ENCODE measurements at regions not wholly inside any gene's neighbourhood (a gene's known extent, or its start where the extent isn't known, plus 50 kb on each side); places are given as distances from the start of the nearest gene placed in this dataset.

- DNase-seq (ENCODE audit: low read depth in 6 of 9, low spot score in 9 of 9), result no peak
- 91% methylated on average over 3 of the region's 3 CpGs for whole genome bisulfite sequencing
- no peak overlapping the region for H3K27ac ChIP-seq (ENCODE audit: low read depth in 1 of 2, low read length in 1 of 2)
Observed at GRCh38 chr17:71208111-71208704, 912.6 kb upstream of the SOX9 start.

GRCh38 chr17:71213936-71214335 lies 906.9 kb upstream of the SOX9 start:
- H3K9me3 ChIP-seq (ENCODE audit: control insufficient read depth in 2 of 2, insufficient read depth in 1 of 2, low read length in 1 of 2), result no peaks in the 10 kb centered on the region
- H3K27me3 ChIP-seq (ENCODE audit: control insufficient read depth in 2 of 2, insufficient read depth in 1 of 2, low read length in 1 of 2), result no peaks in the 10 kb centered on the region
- H3K4me1 ChIP-seq (ENCODE audit: control insufficient read depth in 2 of 2, insufficient read depth in 2 of 2, low read length in 2 of 2), result no peaks in the 10 kb centered on the region
- H3K36me3 ChIP-seq (ENCODE audit: control insufficient read depth in 2 of 2, insufficient read depth in 2 of 2, low read length in 1 of 2), result no peaks in the 10 kb centered on the region
- DNase-seq (ENCODE audit: low read depth in 6 of 9, low spot score in 9 of 9), result no peak
- WGBS, result 96% methylated on average over 1 of the region's 1 CpG
- no peak overlapping the region for H3K4me3 ChIP-seq (ENCODE audit: low read length in 2 of 2)
- no peak overlapping the region for H3K27ac ChIP-seq (ENCODE audit: low read depth in 1 of 2, low read length in 1 of 2)

More at GRCh38 chr17:71208111-71208704, 912.6 kb upstream of the SOX9 start:
- Histone ChIP-seq H3K4me1 (ENCODE audit: control insufficient read depth in 2 of 2, insufficient read depth in 2 of 2, low read length in 2 of 2) (no peaks in the 10 kb centered on the region), H3K36me3 (ENCODE audit: control insufficient read depth in 2 of 2, insufficient read depth in 2 of 2, low read length in 1 of 2) (no peaks in the 10 kb centered on the region), H3K27me3 (ENCODE audit: control insufficient read depth in 2 of 2, insufficient read depth in 1 of 2, low read length in 1 of 2) (no peaks in the 10 kb centered on the region), H3K9me3 (ENCODE audit: control insufficient read depth in 2 of 2, insufficient read depth in 1 of 2, low read length in 1 of 2) (peaks cover 0 to 1% of the 10 kb centered on the region in 2 donors), H3K4me3 (ENCODE audit: low read length in 2 of 2) (no peak overlapping the region)

GRCh38 chr17:71217769-71218168 lies 903.1 kb upstream of the SOX9 start:
- H3K27ac ChIP-seq (ENCODE audit: low read depth in 1 of 2, low read length in 1 of 2), result no peak overlapping the region
- H3K4me3 ChIP-seq (ENCODE audit: low read length in 2 of 2), result no peak overlapping the region
- H3K4me1 ChIP-seq (ENCODE audit: control insufficient read depth in 2 of 2, insufficient read depth in 2 of 2, low read length in 2 of 2), result no peaks in the 10 kb centered on the region
- no peaks in the 10 kb centered on the region for H3K36me3 ChIP-seq (ENCODE audit: control insufficient read depth in 2 of 2, insufficient read depth in 2 of 2, low read length in 1 of 2)
- 92% methylated on average over 2 of the region's 2 CpGs for WGBS
- H3K9me3 ChIP-seq (ENCODE audit: control insufficient read depth in 2 of 2, insufficient read depth in 1 of 2, low read length in 1 of 2), result no peaks in the 10 kb centered on the region
- no peak for DNase-seq (ENCODE audit: low read depth in 6 of 9, low spot score in 9 of 9)
- H3K27me3 ChIP-seq (ENCODE audit: control insufficient read depth in 2 of 2, insufficient read depth in 1 of 2, low read length in 1 of 2), result no peaks in the 10 kb centered on the region

GRCh38 chr17:71224824-71225575 lies 895.8 kb upstream of the SOX9 start:
- 90% methylated on average over 3 of the region's 3 CpGs for WGBS
- H3K4me1 ChIP-seq (ENCODE audit: control insufficient read depth in 2 of 2, insufficient read depth in 2 of 2, low read length in 2 of 2), result no peaks in the 10 kb centered on the region

GRCh38 chr17:71227841-71228240 lies 893.0 kb upstream of the SOX9 start:
- no peak for DNase-seq (ENCODE audit: low read depth in 6 of 9, low spot score in 9 of 9)
- H3K9me3 ChIP-seq (ENCODE audit: control insufficient read depth in 2 of 2, insufficient read depth in 1 of 2, low read length in 1 of 2), result no peaks in the 10 kb centered on the region
- no peak overlapping the region for H3K27ac ChIP-seq (ENCODE audit: low read depth in 1 of 2, low read length in 1 of 2)
- no peaks in the 10 kb centered on the region for H3K36me3 ChIP-seq (ENCODE audit: control insufficient read depth in 2 of 2, insufficient read depth in 2 of 2, low read length in 1 of 2)
- H3K27me3 ChIP-seq (ENCODE audit: control insufficient read depth in 2 of 2, insufficient read depth in 1 of 2, low read length in 1 of 2), result no peaks in the 10 kb centered on the region
- 92% methylated on average over 2 of the region's 2 CpGs for WGBS
- H3K4me1 ChIP-seq (ENCODE audit: control insufficient read depth in 2 of 2, insufficient read depth in 2 of 2, low read length in 2 of 2), result no peaks in the 10 kb centered on the region
- no peak overlapping the region for H3K4me3 ChIP-seq (ENCODE audit: low read length in 2 of 2)

More at GRCh38 chr17:71224824-71225575, 895.8 kb upstream of the SOX9 start:
- no peak for DNase-seq (ENCODE audit: low read depth in 6 of 9, low spot score in 9 of 9)
- no peak overlapping the region for H3K27ac ChIP-seq (ENCODE audit: low read depth in 1 of 2, low read length in 1 of 2)
- H3K4me3 ChIP-seq (ENCODE audit: low read length in 2 of 2), result no peak overlapping the region
- no peaks in the 10 kb centered on the region for H3K9me3 ChIP-seq (ENCODE audit: control insufficient read depth in 2 of 2, insufficient read depth in 1 of 2, low read length in 1 of 2)
- no peaks in the 10 kb centered on the region for H3K27me3 ChIP-seq (ENCODE audit: control insufficient read depth in 2 of 2, insufficient read depth in 1 of 2, low read length in 1 of 2)
- no peaks in the 10 kb centered on the region for H3K36me3 ChIP-seq (ENCODE audit: control insufficient read depth in 2 of 2, insufficient read depth in 2 of 2, low read length in 1 of 2)

- no peaks in the 10 kb centered on the region for H3K9me3 ChIP-seq (ENCODE audit: control insufficient read depth in 2 of 2, insufficient read depth in 1 of 2, low read length in 1 of 2)
- no peak overlapping the region for H3K4me3 ChIP-seq (ENCODE audit: low read length in 2 of 2)
- no peaks in the 10 kb centered on the region for H3K4me1 ChIP-seq (ENCODE audit: control insufficient read depth in 2 of 2, insufficient read depth in 2 of 2, low read length in 2 of 2)
- H3K36me3 ChIP-seq (ENCODE audit: control insufficient read depth in 2 of 2, insufficient read depth in 2 of 2, low read length in 1 of 2), result no peaks in the 10 kb centered on the region
- no peaks in the 10 kb centered on the region for H3K27me3 ChIP-seq (ENCODE audit: control insufficient read depth in 2 of 2, insufficient read depth in 1 of 2, low read length in 1 of 2)
- no peak for DNase-seq (ENCODE audit: low read depth in 6 of 9, low spot score in 9 of 9)
- 76% methylated on average over 1 of the region's 1 CpG for WGBS
- no peak overlapping the region for H3K27ac ChIP-seq (ENCODE audit: low read depth in 1 of 2, low read length in 1 of 2)
Observed at GRCh38 chr17:71229070-71229469, 891.8 kb upstream of the SOX9 start.

GRCh38 chr17:71232801-71233559 lies 887.8 kb upstream of the SOX9 start:
- H3K4me3 ChIP-seq (ENCODE audit: low read length in 2 of 2), result no peak overlapping the region

GRCh38 chr17:71234349-71234748 lies 886.5 kb upstream of the SOX9 start:
- 92% methylated on average over 7 of the region's 7 CpGs for WGBS
- no peak for DNase-seq (ENCODE audit: low read depth in 6 of 9, low spot score in 9 of 9)
- no peaks in the 10 kb centered on the region for H3K4me1 ChIP-seq (ENCODE audit: control insufficient read depth in 2 of 2, insufficient read depth in 2 of 2, low read length in 2 of 2)
- no peaks in the 10 kb centered on the region for H3K9me3 ChIP-seq (ENCODE audit: control insufficient read depth in 2 of 2, insufficient read depth in 1 of 2, low read length in 1 of 2)
- no peak overlapping the region for H3K4me3 ChIP-seq (ENCODE audit: low read length in 2 of 2)
- H3K27me3 ChIP-seq (ENCODE audit: control insufficient read depth in 2 of 2, insufficient read depth in 1 of 2, low read length in 1 of 2), result no peaks in the 10 kb centered on the region
- no peaks in the 10 kb centered on the region for H3K36me3 ChIP-seq (ENCODE audit: control insufficient read depth in 2 of 2, insufficient read depth in 2 of 2, low read length in 1 of 2)
- H3K27ac ChIP-seq (ENCODE audit: low read depth in 1 of 2, low read length in 1 of 2), result no peak overlapping the region

More at GRCh38 chr17:71232801-71233559, 887.8 kb upstream of the SOX9 start:
- no peaks in the 10 kb centered on the region for H3K4me1 ChIP-seq (ENCODE audit: control insufficient read depth in 2 of 2, insufficient read depth in 2 of 2, low read length in 2 of 2)
- no peak for DNase-seq (ENCODE audit: low read depth in 6 of 9, low spot score in 9 of 9)
- H3K36me3 ChIP-seq (ENCODE audit: control insufficient read depth in 2 of 2, insufficient read depth in 2 of 2, low read length in 1 of 2), result no peaks in the 10 kb centered on the region
- WGBS, result 94% methylated on average over 9 of the region's 9 CpGs
- no peaks in the 10 kb centered on the region for H3K9me3 ChIP-seq (ENCODE audit: control insufficient read depth in 2 of 2, insufficient read depth in 1 of 2, low read length in 1 of 2)
- H3K27ac ChIP-seq (ENCODE audit: low read depth in 1 of 2, low read length in 1 of 2), result no peak overlapping the region
- no peaks in the 10 kb centered on the region for H3K27me3 ChIP-seq (ENCODE audit: control insufficient read depth in 2 of 2, insufficient read depth in 1 of 2, low read length in 1 of 2)

- no peaks in the 10 kb centered on the region for H3K9me3 ChIP-seq (ENCODE audit: control insufficient read depth in 2 of 2, insufficient read depth in 1 of 2, low read length in 1 of 2)
- H3K4me1 ChIP-seq (ENCODE audit: control insufficient read depth in 2 of 2, insufficient read depth in 2 of 2, low read length in 2 of 2), result no peaks in the 10 kb centered on the region
- H3K27me3 ChIP-seq (ENCODE audit: control insufficient read depth in 2 of 2, insufficient read depth in 1 of 2, low read length in 1 of 2), result no peaks in the 10 kb centered on the region
- DNase-seq (ENCODE audit: low read depth in 6 of 9, low spot score in 9 of 9), result no peak
- no peak overlapping the region for H3K27ac ChIP-seq (ENCODE audit: low read depth in 1 of 2, low read length in 1 of 2)
- 74% methylated on average over 1 of the region's 1 CpG for WGBS
- no peak overlapping the region for H3K4me3 ChIP-seq (ENCODE audit: low read length in 2 of 2)
- no peaks in the 10 kb centered on the region for H3K36me3 ChIP-seq (ENCODE audit: control insufficient read depth in 2 of 2, insufficient read depth in 2 of 2, low read length in 1 of 2)
Observed at GRCh38 chr17:71237903-71238538, 882.8 kb upstream of the SOX9 start.
